Amygdala (tissue), 56 donors: ENCODE measurements at regions not wholly inside any gene's neighbourhood (a gene's known extent, or its start where the extent isn't known, plus 50 kb on each side); places are given as distances from the start of the nearest gene placed in this dataset.

ENCODE experiments used
- DNase-seq, 56 donors: peaks; one replicate each; lab custom pipeline; 2025; lab: John Stamatoyannopoulos, UW

GRCh38 chr2:128465246-128466170 is 146.8 kb upstream of the HS6ST1 start:
- DNase-seq: no peak

- DNase-seq: peak in 34 of 56 donors; percentile 13 to 79 (median 40)
These were observed 147.7 kb upstream of the HS6ST1 start for GRCh38 chr2:128466376-128466775.

- DNase-seq: no peak
These were observed 148.1 kb upstream of the HS6ST1 start for GRCh38 chr2:128466776-128467175.

GRCh38 chr2:128467321-128467969 is 148.8 kb upstream of the HS6ST1 start:
- DNase-seq: no peak

GRCh38 chr2:128468186-128468920 is 149.7 kb upstream of the HS6ST1 start:
- no peak for DNase-seq

GRCh38 chr2:128469203-128469602 is 150.5 kb upstream of the HS6ST1 start:
- DNase-seq: no peak

- no peak for DNase-seq
These were observed 151.2 kb upstream of the HS6ST1 start for GRCh38 chr2:128469875-128470274.

GRCh38 chr2:128472789-128473174 is 154.1 kb upstream of the HS6ST1 start:
- DNase-seq: no peak

GRCh38 chr2:128473175-128474035 is 154.7 kb upstream of the HS6ST1 start:
- DNase-seq: peak in 1 of 56 donors; percentile 17

GRCh38 chr2:128474036-128474955 is 155.6 kb upstream of the HS6ST1 start:
- DNase-seq: no peak

GRCh38 chr2:128474962-128475361 is 156.3 kb upstream of the HS6ST1 start:
- DNase-seq: no peak

- DNase-seq: no peak
These were observed 157.0 kb upstream of the HS6ST1 start for GRCh38 chr2:128475427-128476211.

GRCh38 chr2:128477026-128477820 is 158.6 kb upstream of the HS6ST1 start:
- DNase-seq: no peak

GRCh38 chr2:128477891-128478290 is 159.2 kb upstream of the HS6ST1 start:
- DNase-seq: no peak

GRCh38 chr2:128485761-128486639 is 167.3 kb upstream of the HS6ST1 start:
- no peak for DNase-seq

- no peak for DNase-seq
These were observed 168.1 kb upstream of the HS6ST1 start for GRCh38 chr2:128486640-128487375.
